IMR-90 (cell line): ENCODE measurements at regions not wholly inside any gene's neighbourhood (a gene's known extent, or its start where the extent isn't known, plus 50 kb on each side); places are given as distances from the start of the nearest gene placed in this dataset.

Experiments
- ATAC-seq: fragments of 200-7000 bp; cut with Tn5 transposase; 2 replicates; pipeline ENCODE4 v1.9.1; 2020; ENCODE audit warnings: low read depth, mild to moderate bottlenecking, moderate library complexity
- BruUV-seq: library from RNA; stranded (reverse); fragments of 400-500 nt; replicated peaks from 2 replicates; lab custom pipeline; 2021; lab: Mats Ljungman, UMichigan
- CTCF ChIA-PET: fragments of 300-600 bp; formaldehyde crosslinking; extraction: SDS; loops from one replicate; lab custom pipeline; 2021; ENCODE audit warnings: antibody characterized with exemption; lab: Yijun Ruan, JAX
- POLR2A ChIA-PET: fragments of 300-600 bp; sonication (Branson Sonifier 250); formaldehyde crosslinking; loops from one replicate; lab custom pipeline; 2022; ENCODE audit warnings: antibody characterized with exemption; ENCODE audit not compliant: unreplicated experiment; lab: Charles Lee
- DNase-seq: peaks from one replicate; pipeline ENCODE4 v3.0.0; 2013
- H2AFZ ChIP-seq: replicated peaks from 2 replicates; pipeline ENCODE3; 2013; ENCODE audit warnings: low read length, mild to moderate bottlenecking; ENCODE audit not compliant: poor library complexity
- H2AK5ac ChIP-seq: 2 replicates; pipeline ENCODE4 v1.6.1; 2013; ENCODE audit warnings: low read depth, low read length, inconsistent platforms
- H2AK9ac ChIP-seq: replicated peaks from 2 replicates; pipeline ENCODE3; 2013; ENCODE audit warnings: mild to moderate bottlenecking, low read depth, low read length, moderate library complexity; ENCODE audit not compliant: poor library complexity
- H2BK120ac ChIP-seq: 2 replicates; pipeline ENCODE4 v1.6.1; 2013; ENCODE audit warnings: low read depth, low read length, inconsistent platforms
- H2BK15ac ChIP-seq: 3 replicates; pipeline ENCODE4 v1.6.1; 2013; ENCODE audit warnings: low read depth, low read length, inconsistent platforms
- H2BK20ac ChIP-seq: 2 replicates; pipeline ENCODE4 v1.6.1; 2013; ENCODE audit warnings: low read depth, mild to moderate bottlenecking, inconsistent platforms, low read length, moderate library complexity
- H2BK5ac ChIP-seq: 2 replicates; pipeline ENCODE4 v1.6.1; 2013; ENCODE audit warnings: mild to moderate bottlenecking, low read depth, low read length, inconsistent platforms; ENCODE audit not compliant: poor library complexity, severe bottlenecking
- H3K14ac ChIP-seq: replicated peaks from 2 replicates; pipeline ENCODE4 v1.6.1; 2013; ENCODE audit warnings: low read depth, low read length, inconsistent platforms
- H3K18ac ChIP-seq: 2 replicates; pipeline ENCODE4 v1.6.1; 2013; ENCODE audit warnings: low read depth, low read length, control low read depth
- H3K23ac ChIP-seq: 2 replicates; pipeline ENCODE4 v1.6.1; 2013; ENCODE audit warnings: low read depth, low read length, inconsistent platforms
- H3K27ac ChIP-seq: 2 replicates; pipeline ENCODE4 v1.5.1; 2013; ENCODE audit warnings: mild to moderate bottlenecking, control low read depth, low read length; ENCODE audit not compliant: insufficient read depth
- H3K27me3 ChIP-seq: 2 replicates; pipeline ENCODE4 v1.6.1; 2013; ENCODE audit warnings: low read length; ENCODE audit not compliant: control insufficient read depth, insufficient read depth
- H3K36me3 ChIP-seq: 2 replicates; pipeline ENCODE4 v1.6.1; 2013; ENCODE audit warnings: low read length, mixed read lengths; ENCODE audit not compliant: control insufficient read depth, insufficient read depth
- H3K4ac ChIP-seq: 2 replicates; pipeline ENCODE4 v1.6.1; 2013; ENCODE audit warnings: low read depth, low read length, inconsistent platforms
- H3K4me1 ChIP-seq: 2 replicates; pipeline ENCODE4 v1.6.1; 2013; ENCODE audit warnings: low read length, mixed read lengths; ENCODE audit not compliant: control insufficient read depth, insufficient read depth
- H3K4me2 ChIP-seq: 2 replicates; pipeline ENCODE4 v1.6.1; 2013; ENCODE audit warnings: low read depth, mild to moderate bottlenecking, control low read depth, low read length, moderate library complexity
- H3K4me3 ChIP-seq: 2 replicates; pipeline ENCODE4 v1.5.1; 2013; ENCODE audit warnings: low read depth, mild to moderate bottlenecking, control low read depth, low read length, moderate library complexity; ENCODE audit not compliant: insufficient read depth
- H3K56ac ChIP-seq: 2 replicates; pipeline ENCODE4 v1.6.1; 2013; ENCODE audit warnings: low read length, inconsistent platforms; ENCODE audit not compliant: insufficient read depth; ENCODE audit errors: extremely low read depth
- H3K79me1 ChIP-seq, 2 experiments: 2 replicates each; pipeline ENCODE4 v1.6.1; 2013; ENCODE audit warnings: low read length in 2 of 2, inconsistent platforms in 1 of 2, low read depth in 1 of 2
- H3K9ac ChIP-seq: 2 replicates; pipeline ENCODE4 v1.6.1; 2013; ENCODE audit warnings: low read depth, low read length, control low read depth
- H3K9me1 ChIP-seq: 2 replicates; pipeline ENCODE4 v1.6.1; 2013; ENCODE audit warnings: low read length, inconsistent platforms; ENCODE audit not compliant: insufficient read depth
- H3K9me3 ChIP-seq: 2 replicates; pipeline ENCODE4 v1.6.1; 2013; ENCODE audit warnings: low read length; ENCODE audit not compliant: control insufficient read depth, insufficient read depth
- H4K20me1 ChIP-seq: 2 replicates; pipeline ENCODE4 v1.6.1; 2013; ENCODE audit warnings: low read length, inconsistent platforms; ENCODE audit not compliant: insufficient read depth
- H4K5ac ChIP-seq: 2 replicates; pipeline ENCODE4 v1.6.1; 2013; ENCODE audit warnings: mild to moderate bottlenecking, low read depth, low read length, control low read depth
- H4K8ac ChIP-seq, 2 experiments: 2 replicates each; pipeline ENCODE4 v1.6.1; 2013; ENCODE audit warnings: low read depth in 2 of 2, low read length in 2 of 2, control low read depth in 1 of 2, inconsistent platforms in 1 of 2
- H4K91ac ChIP-seq: 2 replicates; pipeline ENCODE4 v1.6.1; 2013; ENCODE audit warnings: low read depth, low read length, inconsistent platforms; ENCODE audit not compliant: insufficient read depth
- BHLHE40 ChIP-seq: fragments of 150-350 bp; IDR thresholded peaks from 2 replicates; pipeline ENCODE4 v1.6.1; 2016; ENCODE audit warnings: mild to moderate bottlenecking, low read depth, low read length
- CEBPB ChIP-seq: IDR thresholded peaks from 2 replicates; pipeline ENCODE4 v1.6.1; 2012; ENCODE audit warnings: low read depth, low read length, improper control_type of control experiment
- CHD1 ChIP-seq: IDR thresholded peaks from 2 replicates; pipeline ENCODE4 v1.6.1; 2012; ENCODE audit warnings: low read depth, low read length, improper control_type of control experiment
- FOS ChIP-seq: fragments of 150-350 bp; IDR thresholded peaks from 2 replicates; pipeline ENCODE4 v1.6.1; 2016; ENCODE audit warnings: low read depth, low read length
- MAFK ChIP-seq: IDR thresholded peaks from 2 replicates; pipeline ENCODE4 v1.6.1; 2012; ENCODE audit warnings: low read depth, low read length, improper control_type of control experiment
- MAZ ChIP-seq: IDR thresholded peaks from 2 replicates; pipeline ENCODE4 v1.6.1; 2012; ENCODE audit warnings: low read depth, mild to moderate bottlenecking, low read length, improper control_type of control experiment, moderate library complexity, borderline replicate concordance
- SMC3 ChIP-seq: fragments of 150-350 bp; IDR thresholded peaks from 2 replicates; pipeline ENCODE4 v1.6.1; 2016; ENCODE audit warnings: low read depth, mild to moderate bottlenecking, antibody characterized with exemption, low read length, moderate library complexity
- WGBS, 2 experiments: methylation state at CpG; one replicate each; pipeline versions ENCODE4 v1.1.5 to v1.1.7; 2013; ENCODE audit warnings: missing lambda C conversion rate in 2 of 2; ENCODE audit not compliant: insufficient read length in 1 of 2; ENCODE audit errors: extremely low coverage in 2 of 2; 5-methylcytosine and 5-hydroxymethylcytosine counted together
- dilution Hi-C: fragments of 300-500 bp; cut with HindIII; formaldehyde crosslinking; loops from one replicate; pipeline ENCODE4 v1.14.3; 2018; ENCODE audit warnings: low sequenced_read_pairs; ENCODE audit not compliant: unreplicated experiment
- in situ Hi-C: fragments of 300-500 bp; cut with MboI; formaldehyde crosslinking; loops from 3 replicates; pipeline ENCODE4 v1.14.3; 2019; ENCODE audit warnings: low sequenced_read_pairs, inconsistent platforms, mixed read lengths
- intact Hi-C: fragments of 100-400 bp; cut with micrococcal nuclease; formaldehyde crosslinking; loops from 2 replicates; pipeline ENCODE4 v1.10.0; 2022

DNA sequence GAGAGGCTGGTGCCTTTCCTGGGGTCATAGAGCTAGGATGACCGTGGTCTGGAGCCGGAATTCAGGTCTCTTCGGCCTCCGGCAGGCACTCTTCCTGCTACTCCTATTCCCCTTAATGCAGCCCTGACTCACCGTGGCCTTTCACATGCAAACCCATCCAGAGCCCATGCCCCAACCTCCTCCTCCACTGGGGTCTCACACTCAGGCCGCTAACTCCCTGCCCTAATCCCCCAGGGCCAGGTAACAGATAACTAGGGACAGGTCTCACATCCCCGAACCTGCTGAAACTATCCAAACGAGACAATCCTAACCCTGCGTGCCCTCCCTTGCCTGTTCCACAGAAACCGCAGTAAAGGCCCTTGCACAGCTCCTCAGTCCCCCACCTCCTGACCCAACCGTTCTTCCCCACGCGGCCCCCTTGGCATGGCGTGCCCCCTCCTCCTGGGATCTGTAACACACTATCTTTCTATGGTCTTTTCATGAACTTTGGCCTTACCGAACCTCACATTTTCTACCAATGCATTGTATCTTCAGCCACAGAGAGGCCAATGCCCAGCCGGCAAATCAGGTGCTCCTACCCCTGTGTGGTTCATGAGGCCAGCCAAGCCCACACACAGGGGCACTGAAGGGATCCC lies 245.4 kb upstream of the EXOC2 start:
- no TSS peak for BruUV-seq

More for the DNA sequence above, 245.4 kb upstream of the EXOC2 start:
- Histone ChIP-seq H3K9ac (no peak overlapping the region), H2AK9ac (no peak overlapping the region), H4K20me1 (no peaks in the 10 kb centered on the region), H3K36me3 (no peaks in the 10 kb centered on the region), H2AK5ac (no peak overlapping the region), H3K56ac (no peak overlapping the region), H3K4me3 (no peak overlapping the region), H3K18ac (no peak overlapping the region), H4K91ac (no peak overlapping the region), H2AFZ (no peak overlapping the region), H2BK20ac (no peak overlapping the region), H2BK120ac (no peak overlapping the region), H4K5ac (no peak overlapping the region), H3K4me2 (no peak overlapping the region), H3K27me3 (peaks cover 29% of the 10 kb centered on the region), H3K9me1 (no peaks in the 10 kb centered on the region), H3K9me3 (no peaks in the 10 kb centered on the region), H3K4me1 (no peaks in the 10 kb centered on the region), H3K23ac (no peak overlapping the region), H3K79me1 (no peaks in the 10 kb centered on the region), H2BK15ac (no peak overlapping the region), H2BK5ac (no peak overlapping the region), H3K14ac (no peak overlapping the region), H3K4ac (no peak overlapping the region), H4K8ac (no peak overlapping the region), H3K27ac (no peak overlapping the region)
- no peak for TF ChIP-seq CHD1
- TF ChIP-seq SMC3, result no peak
- TF ChIP-seq FOS, result no peak
- TF ChIP-seq BHLHE40, result no peak
- TF ChIP-seq MAFK, result no peak
- no peak for TF ChIP-seq CEBPB
- no peak for TF ChIP-seq MAZ
- intact Hi-C loops, result loop anchor here (10.0 kb wide), 1 partner anchor 206 kb away; no protein-coding TSS in a partner anchor
- ATAC-seq, result no peak
- ChIA-PET CTCF (no interaction called here), POLR2A (no interaction called here)
- dilution Hi-C loops, result no loop called here
- in situ Hi-C loops, result no loop called here
- no peak for DNase-seq
- WGBS, 2 experiments, result 66% methylated on average over 6 of the region's 16 CpGs; no CpG with 5 or more reads in 1 of the 2 experiments
